ENCODE measurements at regions not wholly inside any gene's neighbourhood (a gene's known extent, or its start where the extent isn't known, plus 50 kb on each side); places are given as distances from the start of the nearest gene placed in this dataset.

- TF ChIP-seq, protein P1, sequence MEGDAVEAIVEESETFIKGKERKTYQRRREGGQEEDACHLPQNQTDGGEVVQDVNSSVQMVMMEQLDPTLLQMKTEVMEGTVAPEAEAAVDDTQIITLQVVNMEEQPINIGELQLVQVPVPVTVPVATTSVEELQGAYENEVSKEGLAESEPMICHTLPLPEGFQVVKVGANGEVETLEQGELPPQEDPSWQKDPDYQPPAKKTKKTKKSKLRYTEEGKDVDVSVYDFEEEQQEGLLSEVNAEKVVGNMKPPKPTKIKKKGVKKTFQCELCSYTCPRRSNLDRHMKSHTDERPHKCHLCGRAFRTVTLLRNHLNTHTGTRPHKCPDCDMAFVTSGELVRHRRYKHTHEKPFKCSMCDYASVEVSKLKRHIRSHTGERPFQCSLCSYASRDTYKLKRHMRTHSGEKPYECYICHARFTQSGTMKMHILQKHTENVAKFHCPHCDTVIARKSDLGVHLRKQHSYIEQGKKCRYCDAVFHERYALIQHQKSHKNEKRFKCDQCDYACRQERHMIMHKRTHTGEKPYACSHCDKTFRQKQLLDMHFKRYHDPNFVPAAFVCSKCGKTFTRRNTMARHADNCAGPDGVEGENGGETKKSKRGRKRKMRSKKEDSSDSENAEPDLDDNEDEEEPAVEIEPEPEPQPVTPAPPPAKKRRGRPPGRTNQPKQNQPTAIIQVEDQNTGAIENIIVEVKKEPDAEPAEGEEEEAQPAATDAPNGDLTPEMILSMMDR (IDR thresholded peaks at IDR 0.05), result no peak
- no peak for TF ChIP-seq POLR2A (IDR thresholded peaks at IDR 0.05)
Observed at GRCh38 chr7:109354000-109354399, 784.3 kb downstream of the DNAJB9 start.

Measured in lower leg skin (tissue), 3 donors.